ENCODE measurements at regions not wholly inside any gene's neighbourhood (a gene's known extent, or its start where the extent isn't known, plus 50 kb on each side); places are given as distances from the start of the nearest gene placed in this dataset.

- TF ChIP-seq CTCF (IDR thresholded peaks at IDR 0.05), result no peak
- no peak for TF ChIP-seq POLR2A (IDR thresholded peaks at IDR 0.05)
- no peak for TF ChIP-seq POLR2AphosphoS5 (IDR thresholded peaks at IDR 0.05)
Measured at GRCh38 chr5:152884006-152884405, 478.9 kb upstream of the NMUR2 start.
